HepG2 (cell line): ENCODE measurements at regions not wholly inside any gene's neighbourhood (a gene's known extent, or its start where the extent isn't known, plus 50 kb on each side); places are given as distances from the start of the nearest gene placed in this dataset.

Source experiments
- ATAC-seq: fragments of 200-7000 bp; cut with Tn5 transposase; 3 replicates; pipeline ENCODE4 v1.9.1; 2020; ENCODE audit warnings: mild to moderate bottlenecking, moderate library complexity
- BruUV-seq: library from RNA; stranded (reverse); fragments of 400-500 nt; replicated peaks from 2 replicates; lab custom pipeline; 2021; lab: Mats Ljungman, UMichigan
- CTCF ChIA-PET: fragments of 300-600 bp; formaldehyde crosslinking; extraction: SDS; loops from one replicate; lab custom pipeline; 2021; ENCODE audit warnings: low total read pairs, inconsistent platforms, low intra/inter-chr PET ratio; lab: Yijun Ruan, JAX
- POLR2A ChIA-PET: fragments of 350-600 bp; sonication (Branson Sonifier 250); formaldehyde crosslinking; loops from one replicate; lab custom pipeline; 2020; ENCODE audit warnings: antibody characterized with exemption, inconsistent platforms; lab: Yijun Ruan, JAX
- DNase-seq: peaks from one replicate; pipeline ENCODE4 v3.0.0-alpha.2; 2015; ENCODE audit warnings: low spot score
- FAIRE-seq: peaks from 3 replicates; lab custom pipeline; 2011; peaks lifted over from hg19 to GRCh38; lab: Jason Lieb, UNC
- H2AFZ ChIP-seq: one replicate; pipeline ENCODE4 v1.6.1; 2011; ENCODE audit warnings: low read length, inconsistent platforms
- H3K27ac ChIP-seq: fragments of 300-600 bp; 3 replicates; pipeline ENCODE4 v1.8.0; 2011; ENCODE audit warnings: mixed run types, mild to moderate bottlenecking, mixed read lengths, low read length, inconsistent platforms; ENCODE audit not compliant: insufficient read depth; ENCODE audit errors: extremely low read length
- H3K27me3 ChIP-seq, 2 experiments: fragments of 200-600 bp in 1 of 2; 2 replicates in 1 of 2; 3 replicates in 1 of 2; pipeline versions ENCODE4 v1.6.0 to v1.8.0; 2011; ENCODE audit warnings: low read length in 2 of 2, mild to moderate bottlenecking in 2 of 2, moderate library complexity in 2 of 2, inconsistent platforms in 1 of 2; ENCODE audit not compliant: insufficient read depth in 2 of 2, control insufficient read depth in 1 of 2
- H3K36me3 ChIP-seq, 2 experiments: fragments of 200-600 bp in 1 of 2; replicated peaks in 1 of 2; 2 replicates in 1 of 2; 3 replicates in 1 of 2; pipeline versions ENCODE4 v1.5.1 to v1.8.0; 2011; ENCODE audit warnings: low read length in 2 of 2, inconsistent platforms in 1 of 2; ENCODE audit not compliant: insufficient read depth in 2 of 2, control insufficient read depth in 1 of 2
- H3K4me1 ChIP-seq: 2 replicates; pipeline ENCODE4 v1.5.1; 2012; ENCODE audit warnings: low read length, inconsistent platforms; ENCODE audit not compliant: insufficient read depth
- H3K4me2 ChIP-seq: 2 replicates; pipeline ENCODE4 v1.6.0; 2011; ENCODE audit warnings: low read depth, low read length, inconsistent platforms
- H3K4me3 ChIP-seq, 3 experiments: fragments of 200-600 bp in 1 of 3; sonication (generic), shearing (Covaris generic) in 1 of 3; replicated peaks in 1 of 3; 2 replicates each; pipeline ENCODE4 v1.5.1; 2011 to 2016; ENCODE audit warnings: low read length in 3 of 3, inconsistent platforms in 2 of 3, low read depth in 2 of 3, mild to moderate bottlenecking in 2 of 3, control low read depth in 1 of 3, mixed read lengths in 1 of 3; ENCODE audit not compliant: insufficient read depth in 1 of 3
- H3K79me2 ChIP-seq: one replicate; pipeline ENCODE4 v1.6.1; 2011; ENCODE audit warnings: low read length, inconsistent platforms; ENCODE audit not compliant: insufficient read depth
- H3K9ac ChIP-seq: 2 replicates; pipeline ENCODE4 v1.6.0; 2011; ENCODE audit warnings: mild to moderate bottlenecking, low read depth, low read length, inconsistent platforms; ENCODE audit not compliant: insufficient read depth
- H3K9me3 ChIP-seq: 2 replicates; pipeline ENCODE4 v1.5.1; 2012; ENCODE audit warnings: mild to moderate bottlenecking, low read length
- H4K20me1 ChIP-seq: 2 replicates; pipeline ENCODE4 v1.6.0; 2011; ENCODE audit warnings: inconsistent platforms, mild to moderate bottlenecking, low read length, moderate library complexity; ENCODE audit not compliant: insufficient read depth
- FOXM1 ChIP-seq: sonication (generic); formaldehyde crosslinking; IDR thresholded peaks from 2 replicates; pipeline ENCODE4 v1.5.0; 2020; ENCODE audit warnings: missing genetic modification reagents
- KAT8 ChIP-seq: IDR thresholded peaks from 2 replicates; pipeline ENCODE4 v1.6.1; 2016; ENCODE audit warnings: missing genetic modification reagents, missing compliant biosample characterization
- PHF20 ChIP-seq: sonication (generic); formaldehyde crosslinking; IDR thresholded peaks from 2 replicates; pipeline ENCODE4 v1.5.0; 2020; ENCODE audit warnings: mild to moderate bottlenecking, missing genetic modification reagents
- RAD51 ChIP-seq: fragments of 450-650 bp; IDR thresholded peaks from 2 replicates; pipeline ENCODE4 v1.6.1; 2016; ENCODE audit warnings: borderline replicate concordance
- ZNF713 ChIP-seq: sonication (generic); formaldehyde crosslinking; IDR thresholded peaks from 2 replicates; pipeline ENCODE4 v1.4.0; 2020; ENCODE audit warnings: mild to moderate bottlenecking, missing genetic modification reagents
- WGBS: methylation state at CpG from one replicate; pipeline ENCODE4 v1.1.6; 2017; ENCODE audit warnings: low lambda C conversion rate; 5-methylcytosine and 5-hydroxymethylcytosine counted together
- in situ Hi-C: cut with HindIII; loops from 2 replicates; pipeline ENCODE4 v1.10.0; 2017; ENCODE audit warnings: low pct_unique_long_range_greater_than_20kb; ENCODE audit not compliant: extremely low pct_ligation_motif_present
- intact Hi-C: fragments of 100-400 bp; cut with micrococcal nuclease; formaldehyde crosslinking; loops from one replicate; pipeline ENCODE4 v1.10.0; 2022; ENCODE audit not compliant: unreplicated experiment
- TF ChIP-seq, protein P1 (sequence below): fragments of 450-650 bp; IDR thresholded peaks from 2 replicates; pipeline ENCODE4 v1.6.1; 2016
- TF ChIP-seq, protein P2 (sequence below): sonication (generic); formaldehyde crosslinking; IDR thresholded peaks from 2 replicates; pipeline ENCODE4 v1.5.1; 2020; ENCODE audit warnings: mild to moderate bottlenecking, missing genetic modification reagents, moderate library complexity
- TF ChIP-seq, protein P3 (sequence below): IDR thresholded peaks from 2 replicates; pipeline ENCODE4 v1.6.1; 2016; ENCODE audit warnings: missing compliant biosample characterization, missing genetic modification reagents, borderline replicate concordance
- TF ChIP-seq, protein P4 (sequence below), 2 experiments: sonication (generic) in 1 of 2; formaldehyde crosslinking in 1 of 2; IDR thresholded peaks; 2 replicates each; pipeline versions ENCODE4 v1.5.1 to v1.6.1; 2011 to 2020; ENCODE audit warnings: borderline replicate concordance in 1 of 2, low read depth in 1 of 2, low read length in 1 of 2, mild to moderate bottlenecking in 1 of 2, missing genetic modification reagents in 1 of 2, moderate library complexity in 1 of 2
- TF ChIP-seq, protein P5 (sequence below): IDR thresholded peaks from 2 replicates; pipeline ENCODE4 v1.6.1; 2012; ENCODE audit warnings: inconsistent platforms

DNA sequence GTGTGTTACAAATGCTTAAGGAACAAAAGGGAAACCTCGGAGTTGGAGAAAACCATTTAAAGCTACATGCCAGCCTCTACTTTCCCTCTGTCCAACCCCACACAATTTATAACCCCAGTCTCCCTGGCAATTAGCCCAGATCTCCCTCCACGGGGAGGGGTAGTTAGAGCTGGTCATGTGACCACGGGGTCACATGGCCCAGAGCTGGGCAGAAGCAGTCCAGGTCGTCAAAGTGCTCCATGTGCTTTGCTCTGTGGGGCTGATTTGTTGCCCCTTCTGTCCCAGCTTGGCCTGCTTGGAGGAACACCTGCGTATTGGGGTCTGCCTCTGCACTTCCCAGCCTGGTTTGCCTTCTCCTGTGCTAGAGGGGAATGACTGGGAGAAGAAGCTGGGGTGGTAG lies 219.1 kb downstream of the RBM19 start:
- CTCF ChIA-PET, result no interaction called here
- ATAC-seq (no peak), DNase-seq (no peak), FAIRE-seq (no peak)
- H3K4me3 ChIP-seq, result no peak overlapping the region
- intact Hi-C loops (no loop called here), in situ Hi-C loops (no loop called here)
- TF ChIP-seq, protein P1, sequence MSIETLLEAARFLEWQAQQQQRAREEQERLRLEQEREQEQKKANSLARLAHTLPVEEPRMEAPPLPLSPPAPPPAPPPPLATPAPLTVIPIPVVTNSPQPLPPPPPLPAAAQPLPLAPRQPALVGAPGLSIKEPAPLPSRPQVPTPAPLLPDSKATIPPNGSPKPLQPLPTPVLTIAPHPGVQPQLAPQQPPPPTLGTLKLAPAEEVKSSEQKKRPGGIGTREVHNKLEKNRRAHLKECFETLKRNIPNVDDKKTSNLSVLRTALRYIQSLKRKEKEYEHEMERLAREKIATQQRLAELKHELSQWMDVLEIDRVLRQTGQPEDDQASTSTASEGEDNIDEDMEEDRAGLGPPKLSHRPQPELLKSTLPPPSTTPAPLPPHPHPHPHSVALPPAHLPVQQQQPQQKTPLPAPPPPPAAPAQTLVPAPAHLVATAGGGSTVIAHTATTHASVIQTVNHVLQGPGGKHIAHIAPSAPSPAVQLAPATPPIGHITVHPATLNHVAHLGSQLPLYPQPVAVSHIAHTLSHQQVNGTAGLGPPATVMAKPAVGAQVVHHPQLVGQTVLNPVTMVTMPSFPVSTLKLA, result 0 out of 2 replicates have a peak, but pooled peaks have one; percentile 25
- TF ChIP-seq, protein P2, sequence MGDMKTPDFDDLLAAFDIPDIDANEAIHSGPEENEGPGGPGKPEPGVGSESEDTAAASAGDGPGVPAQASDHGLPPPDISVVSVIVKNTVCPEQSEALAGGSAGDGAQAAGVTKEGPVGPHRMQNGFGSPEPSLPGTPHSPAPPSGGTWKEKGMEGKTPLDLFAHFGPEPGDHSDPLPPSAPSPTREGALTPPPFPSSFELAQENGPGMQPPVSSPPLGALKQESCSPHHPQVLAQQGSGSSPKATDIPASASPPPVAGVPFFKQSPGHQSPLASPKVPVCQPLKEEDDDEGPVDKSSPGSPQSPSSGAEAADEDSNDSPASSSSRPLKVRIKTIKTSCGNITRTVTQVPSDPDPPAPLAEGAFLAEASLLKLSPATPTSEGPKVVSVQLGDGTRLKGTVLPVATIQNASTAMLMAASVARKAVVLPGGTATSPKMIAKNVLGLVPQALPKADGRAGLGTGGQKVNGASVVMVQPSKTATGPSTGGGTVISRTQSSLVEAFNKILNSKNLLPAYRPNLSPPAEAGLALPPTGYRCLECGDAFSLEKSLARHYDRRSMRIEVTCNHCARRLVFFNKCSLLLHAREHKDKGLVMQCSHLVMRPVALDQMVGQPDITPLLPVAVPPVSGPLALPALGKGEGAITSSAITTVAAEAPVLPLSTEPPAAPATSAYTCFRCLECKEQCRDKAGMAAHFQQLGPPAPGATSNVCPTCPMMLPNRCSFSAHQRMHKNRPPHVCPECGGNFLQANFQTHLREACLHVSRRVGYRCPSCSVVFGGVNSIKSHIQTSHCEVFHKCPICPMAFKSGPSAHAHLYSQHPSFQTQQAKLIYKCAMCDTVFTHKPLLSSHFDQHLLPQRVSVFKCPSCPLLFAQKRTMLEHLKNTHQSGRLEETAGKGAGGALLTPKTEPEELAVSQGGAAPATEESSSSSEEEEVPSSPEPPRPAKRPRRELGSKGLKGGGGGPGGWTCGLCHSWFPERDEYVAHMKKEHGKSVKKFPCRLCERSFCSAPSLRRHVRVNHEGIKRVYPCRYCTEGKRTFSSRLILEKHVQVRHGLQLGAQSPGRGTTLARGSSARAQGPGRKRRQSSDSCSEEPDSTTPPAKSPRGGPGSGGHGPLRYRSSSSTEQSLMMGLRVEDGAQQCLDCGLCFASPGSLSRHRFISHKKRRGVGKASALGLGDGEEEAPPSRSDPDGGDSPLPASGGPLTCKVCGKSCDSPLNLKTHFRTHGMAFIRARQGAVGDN (CRISPR knock-in tag), result 0 out of 2 replicates have a peak, but pooled peaks have one; percentile 27
- TF ChIP-seq RAD51 (peak; percentile 70), KAT8 (CRISPR knock-in tag) (peak; percentile 58; the same call in 1 of the 2 replicates), PHF20 (CRISPR knock-in tag) (peak; percentile 42; the same call in 1 of the 2 replicates), FOXM1 (CRISPR knock-in tag) (no peak), ZNF713 (CRISPR knock-in tag) (no peak)
- TF ChIP-seq, protein P3, sequence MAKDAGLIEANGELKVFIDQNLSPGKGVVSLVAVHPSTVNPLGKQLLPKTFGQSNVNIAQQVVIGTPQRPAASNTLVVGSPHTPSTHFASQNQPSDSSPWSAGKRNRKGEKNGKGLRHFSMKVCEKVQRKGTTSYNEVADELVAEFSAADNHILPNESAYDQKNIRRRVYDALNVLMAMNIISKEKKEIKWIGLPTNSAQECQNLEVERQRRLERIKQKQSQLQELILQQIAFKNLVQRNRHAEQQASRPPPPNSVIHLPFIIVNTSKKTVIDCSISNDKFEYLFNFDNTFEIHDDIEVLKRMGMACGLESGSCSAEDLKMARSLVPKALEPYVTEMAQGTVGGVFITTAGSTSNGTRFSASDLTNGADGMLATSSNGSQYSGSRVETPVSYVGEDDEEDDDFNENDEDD (CRISPR knock-in tag), result peak; percentile 41; the same call in 1 of the 2 replicates
- TF ChIP-seq, protein P4, sequence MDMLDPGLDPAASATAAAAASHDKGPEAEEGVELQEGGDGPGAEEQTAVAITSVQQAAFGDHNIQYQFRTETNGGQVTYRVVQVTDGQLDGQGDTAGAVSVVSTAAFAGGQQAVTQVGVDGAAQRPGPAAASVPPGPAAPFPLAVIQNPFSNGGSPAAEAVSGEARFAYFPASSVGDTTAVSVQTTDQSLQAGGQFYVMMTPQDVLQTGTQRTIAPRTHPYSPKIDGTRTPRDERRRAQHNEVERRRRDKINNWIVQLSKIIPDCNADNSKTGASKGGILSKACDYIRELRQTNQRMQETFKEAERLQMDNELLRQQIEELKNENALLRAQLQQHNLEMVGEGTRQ (IDR thresholded peaks at IDR 0.05; ENCODE audit: low read depth, low read length), result peak; percentile 85
- TF ChIP-seq, protein P4 (CRISPR knock-in tag; IDR thresholded peaks at IDR 0.05; ENCODE audit: borderline replicate concordance), result peak; percentile 77; the same call in 1 of the 2 replicates
- TF ChIP-seq, protein P5, sequence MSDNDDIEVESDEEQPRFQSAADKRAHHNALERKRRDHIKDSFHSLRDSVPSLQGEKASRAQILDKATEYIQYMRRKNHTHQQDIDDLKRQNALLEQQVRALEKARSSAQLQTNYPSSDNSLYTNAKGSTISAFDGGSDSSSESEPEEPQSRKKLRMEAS, result peak; percentile 71
- H3K79me2 ChIP-seq, result no peaks in the 10 kb centered on the region
- H3K9ac ChIP-seq, result no peak overlapping the region
- peak overlapping the region; percentile 19 for H2AFZ ChIP-seq
- no peak overlapping the region for H3K4me2 ChIP-seq
- H3K4me1 ChIP-seq, result no peaks in the 10 kb centered on the region
- POLR2A ChIA-PET, result interaction anchor here (1.1 kb wide), 1 partner anchor 20 kb away, joined by 6 read pairs; no protein-coding TSS in a partner anchor
- no peaks in the 10 kb centered on the region for H3K9me3 ChIP-seq
- no peaks in the 10 kb centered on the region for H3K27me3 ChIP-seq
- no peaks in the 10 kb centered on the region for H4K20me1 ChIP-seq
- H3K27ac ChIP-seq, result no peak overlapping the region
- no peaks in the 10 kb centered on the region for H3K36me3 ChIP-seq
- BruUV-seq, result no TSS peak
- 38% methylated on average over 3 of the region's 5 CpGs for WGBS
